ENCODE measurements at regions not wholly inside any gene's neighbourhood (a gene's known extent, or its start where the extent isn't known, plus 50 kb on each side); places are given as distances from the start of the nearest gene placed in this dataset.

GRCh38 chr11:70497536-70498075 lies 99.3 kb downstream of the CTTN start:
- TF ChIP-seq CTCF (IDR thresholded peaks at IDR 0.05) = no peak
- no peak for TF ChIP-seq POLR2A (IDR thresholded peaks at IDR 0.05)

All from thyroid gland (tissue), 4 donors.